Brain microvascular endothelial cell (primary cell): ENCODE measurements at regions not wholly inside any gene's neighbourhood (a gene's known extent, or its start where the extent isn't known, plus 50 kb on each side); places are given as distances from the start of the nearest gene placed in this dataset.
A peak's percentile ranks its signal among the peaks of the same experiment; 100 is the strongest.

Experiments used
- DNase-seq: peaks from one replicate; pipeline ENCODE4 v3.0.0-alpha.2; 2020
- H3K27ac ChIP-seq: fragments of 250-450 bp; sonication (Bioruptor Pico); 2 replicates; pipeline ENCODE4 v1.5.1; 2020; ENCODE audit warnings: mild to moderate bottlenecking, moderate library complexity
- H3K27me3 ChIP-seq: fragments of 250-450 bp; sonication (Bioruptor Pico); replicated peaks from 2 replicates; pipeline ENCODE4 v1.5.1; 2020; ENCODE audit warnings: mild to moderate bottlenecking
- H3K36me3 ChIP-seq: fragments of 250-450 bp; sonication (Bioruptor Pico); replicated peaks from 2 replicates; pipeline ENCODE4 v1.5.1; 2020; ENCODE audit warnings: mild to moderate bottlenecking
- H3K4me3 ChIP-seq: 2 replicates; pipeline ENCODE4 v1.5.1; 2011; ENCODE audit warnings: low read depth, mild to moderate bottlenecking, control low read depth, low read length, moderate library complexity
- in situ Hi-C: cut with HindIII; loops from 2 replicates; pipeline ENCODE4 v1.10.0; 2017; ENCODE audit warnings: low sequenced_read_pairs, low pct_ligation_motif_present
- TF ChIP-seq, protein P1 (sequence below): IDR thresholded peaks from 2 replicates; pipeline ENCODE4 v1.5.1; 2011; ENCODE audit warnings: low read depth, mild to moderate bottlenecking, moderate library complexity, low read length, control low read depth, inconsistent platforms; ENCODE audit errors: missing control alignments

DNA sequence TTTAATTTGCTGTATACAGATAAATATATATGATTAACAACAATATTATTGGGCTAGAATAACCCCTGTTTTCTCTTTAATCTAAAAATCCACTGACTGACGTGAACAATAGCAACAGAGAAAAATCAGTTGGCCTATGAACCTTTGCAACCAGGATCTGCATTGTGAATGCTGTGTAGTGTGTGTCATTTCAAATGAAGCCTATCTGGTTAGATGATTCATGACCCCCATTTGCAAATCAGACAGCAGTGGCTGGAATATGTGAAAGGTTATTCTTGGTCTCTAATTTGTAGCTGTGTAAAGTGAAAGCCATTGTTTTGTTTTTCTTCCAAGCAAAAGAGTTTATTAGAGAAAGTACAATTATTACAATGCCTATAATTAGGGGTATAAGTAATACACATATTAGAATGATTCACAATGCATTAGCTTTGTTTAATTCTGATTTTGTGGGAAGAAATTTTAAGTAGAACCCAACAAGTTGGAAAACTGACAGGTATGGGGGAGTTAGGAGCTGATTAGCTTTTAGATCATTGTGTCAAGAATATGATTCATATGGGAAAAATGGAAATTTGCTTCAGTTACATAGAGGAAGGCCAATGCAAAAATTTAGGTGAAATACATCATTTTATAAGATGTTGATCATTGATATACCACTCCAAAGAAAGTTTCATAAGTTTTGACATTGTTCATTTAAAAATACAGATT is 1362.2 kb upstream of the TMEFF2 start:
- H3K27me3 ChIP-seq, result no peaks in the 10 kb centered on the region
- TF ChIP-seq, protein P1, sequence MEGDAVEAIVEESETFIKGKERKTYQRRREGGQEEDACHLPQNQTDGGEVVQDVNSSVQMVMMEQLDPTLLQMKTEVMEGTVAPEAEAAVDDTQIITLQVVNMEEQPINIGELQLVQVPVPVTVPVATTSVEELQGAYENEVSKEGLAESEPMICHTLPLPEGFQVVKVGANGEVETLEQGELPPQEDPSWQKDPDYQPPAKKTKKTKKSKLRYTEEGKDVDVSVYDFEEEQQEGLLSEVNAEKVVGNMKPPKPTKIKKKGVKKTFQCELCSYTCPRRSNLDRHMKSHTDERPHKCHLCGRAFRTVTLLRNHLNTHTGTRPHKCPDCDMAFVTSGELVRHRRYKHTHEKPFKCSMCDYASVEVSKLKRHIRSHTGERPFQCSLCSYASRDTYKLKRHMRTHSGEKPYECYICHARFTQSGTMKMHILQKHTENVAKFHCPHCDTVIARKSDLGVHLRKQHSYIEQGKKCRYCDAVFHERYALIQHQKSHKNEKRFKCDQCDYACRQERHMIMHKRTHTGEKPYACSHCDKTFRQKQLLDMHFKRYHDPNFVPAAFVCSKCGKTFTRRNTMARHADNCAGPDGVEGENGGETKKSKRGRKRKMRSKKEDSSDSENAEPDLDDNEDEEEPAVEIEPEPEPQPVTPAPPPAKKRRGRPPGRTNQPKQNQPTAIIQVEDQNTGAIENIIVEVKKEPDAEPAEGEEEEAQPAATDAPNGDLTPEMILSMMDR, result no peak
- H3K36me3 ChIP-seq, result no peaks in the 10 kb centered on the region
- no peak overlapping the region for H3K27ac ChIP-seq
- H3K4me3 ChIP-seq, result no peak overlapping the region
- DNase-seq, result peak; percentile 19
- in situ Hi-C loops, result no loop called here

DNA sequence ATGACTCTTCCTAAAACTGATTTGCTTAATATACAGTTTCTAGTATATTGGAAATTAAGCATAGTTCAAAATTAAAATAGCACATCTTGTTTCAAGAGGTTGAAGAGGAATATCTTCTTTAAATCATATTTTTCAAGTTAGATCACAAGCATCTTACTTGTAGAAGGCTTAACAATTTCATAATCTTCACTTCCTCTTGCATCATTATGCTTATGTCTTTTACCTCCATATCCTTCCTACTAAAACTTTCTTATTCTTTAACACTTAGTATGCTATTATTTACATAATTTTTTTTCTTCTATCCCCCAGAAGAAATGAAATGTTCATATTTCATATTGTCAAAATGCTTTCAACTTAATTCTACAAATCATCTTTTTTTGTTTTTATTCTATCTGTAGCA is 1354.9 kb upstream of the TMEFF2 start:
- TF ChIP-seq, protein P1, result no peak
- no peaks in the 10 kb centered on the region for H3K36me3 ChIP-seq
- in situ Hi-C loops, result no loop called here
- no peak overlapping the region for H3K4me3 ChIP-seq
- no peak for DNase-seq
- H3K27me3 ChIP-seq, result no peaks in the 10 kb centered on the region
- no peak overlapping the region for H3K27ac ChIP-seq

DNA sequence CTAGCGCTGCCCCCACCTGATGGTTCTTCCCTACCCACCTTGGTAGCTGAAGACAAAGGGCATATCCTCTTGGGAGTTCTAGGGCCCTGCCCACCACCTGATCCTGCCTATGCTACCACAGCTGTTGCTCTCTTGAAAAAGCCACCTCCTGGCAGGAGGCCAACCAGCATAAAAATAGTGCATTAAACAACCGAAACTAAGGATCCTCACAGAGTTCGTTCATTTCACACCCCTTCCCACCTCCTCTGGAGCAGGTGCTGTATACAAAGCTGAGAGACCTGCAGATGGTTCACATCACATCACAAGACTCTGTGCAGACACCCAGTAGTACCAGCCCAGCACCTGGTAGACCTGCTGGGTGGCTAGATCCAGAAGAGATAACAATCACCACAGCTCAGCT is 1348.0 kb upstream of the TMEFF2 start:
- H3K27me3 ChIP-seq, result no peaks in the 10 kb centered on the region
- H3K27ac ChIP-seq, result no peak overlapping the region
- in situ Hi-C loops, result no loop called here
- no peak overlapping the region for H3K4me3 ChIP-seq
- H3K36me3 ChIP-seq, result no peaks in the 10 kb centered on the region
- DNase-seq, result no peak
- TF ChIP-seq, protein P1, result no peak

DNA sequence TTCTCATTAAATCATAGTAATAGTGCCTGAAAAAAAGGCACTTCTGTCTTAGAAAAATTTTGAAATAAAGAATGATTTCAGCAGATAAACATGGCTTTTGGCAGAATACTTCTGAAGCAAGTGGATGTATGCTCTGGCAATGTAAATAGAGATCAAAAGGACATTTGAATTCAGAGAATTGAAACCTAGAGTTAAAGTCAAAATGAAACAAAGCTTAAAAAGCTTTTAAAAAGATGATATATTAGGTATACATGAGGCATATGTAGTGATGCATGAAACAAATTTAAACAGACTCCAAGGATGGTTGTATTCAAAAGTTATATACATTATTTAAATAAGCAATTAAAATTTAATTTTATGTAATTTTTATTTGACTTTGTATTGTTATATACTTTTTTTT is 1344.5 kb upstream of the TMEFF2 start:
- H3K27ac ChIP-seq, result no peak overlapping the region
- no peak overlapping the region for H3K4me3 ChIP-seq
- TF ChIP-seq, protein P1, result no peak
- DNase-seq, result no peak
- no peaks in the 10 kb centered on the region for H3K27me3 ChIP-seq
- in situ Hi-C loops, result no loop called here
- no peaks in the 10 kb centered on the region for H3K36me3 ChIP-seq

DNA sequence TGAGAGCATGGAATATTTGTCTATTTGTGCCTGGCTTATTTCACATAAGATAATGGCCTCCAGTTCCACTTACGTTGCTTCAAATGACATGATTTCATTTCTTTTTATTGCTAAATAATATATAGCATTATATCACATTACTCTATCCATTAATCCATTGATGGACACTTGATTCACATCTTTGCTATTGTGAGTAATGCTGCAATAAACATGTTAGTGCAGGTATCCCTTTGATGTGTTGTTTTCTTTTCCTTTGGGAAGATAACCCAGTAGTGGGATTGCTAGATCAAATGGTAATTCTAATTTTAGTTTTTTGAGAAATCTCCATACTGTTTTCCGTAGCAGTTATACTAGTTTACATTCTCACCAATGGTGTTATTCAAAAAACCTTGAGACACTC is 1343.3 kb upstream of the TMEFF2 start:
- Histone ChIP-seq H3K27me3 (no peaks in the 10 kb centered on the region), H3K27ac (no peak overlapping the region), H3K4me3 (no peak overlapping the region), H3K36me3 (no peaks in the 10 kb centered on the region)
- TF ChIP-seq, protein P1, result no peak
- no peak for DNase-seq
- in situ Hi-C loops, result no loop called here

DNA sequence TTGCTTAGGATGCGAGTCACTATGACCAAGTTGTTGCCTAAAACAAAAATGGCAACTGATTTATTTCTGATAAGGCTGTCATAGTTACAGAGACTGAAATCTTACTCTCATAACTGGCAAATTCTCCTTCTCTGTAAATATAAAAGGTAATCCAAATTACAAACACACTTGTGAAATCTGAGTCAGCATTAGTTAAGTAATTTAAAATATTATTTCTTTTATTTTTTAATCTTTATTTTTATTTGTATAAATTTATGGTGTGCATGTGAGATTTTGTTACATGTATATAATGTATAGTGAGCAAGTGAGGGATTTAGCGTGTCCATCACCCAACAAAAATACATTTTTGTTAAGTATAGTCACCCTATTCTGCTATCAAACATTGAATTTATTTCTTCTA is 1342.8 kb upstream of the TMEFF2 start:
- H3K36me3 ChIP-seq, result no peaks in the 10 kb centered on the region
- no peak for DNase-seq
- TF ChIP-seq, protein P1, result no peak
- H3K27ac ChIP-seq, result no peak overlapping the region
- no peak overlapping the region for H3K4me3 ChIP-seq
- H3K27me3 ChIP-seq, result no peaks in the 10 kb centered on the region
- in situ Hi-C loops, result no loop called here
